ENCODE measurements at regions not wholly inside any gene's neighbourhood (a gene's known extent, or its start where the extent isn't known, plus 50 kb on each side); places are given as distances from the start of the nearest gene placed in this dataset.

DNA sequence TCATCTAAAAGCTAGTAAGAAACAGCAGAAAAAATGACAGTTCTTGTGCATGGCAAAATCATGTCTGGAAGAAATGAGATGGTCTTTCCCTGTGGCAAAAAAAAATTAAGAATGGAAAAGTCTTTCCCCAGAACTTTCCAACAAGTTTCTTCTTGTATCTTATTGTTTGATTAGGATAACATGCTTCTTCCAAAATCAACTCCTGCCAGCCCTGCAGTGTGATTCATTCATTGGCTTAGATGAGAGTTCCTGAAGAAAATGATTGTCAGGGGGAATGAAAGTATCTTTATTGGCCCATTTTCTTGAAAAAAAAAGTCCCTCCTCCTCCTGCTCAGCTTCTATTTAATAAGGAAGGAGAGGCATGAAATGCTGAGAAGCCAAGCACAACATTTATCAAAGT is 407.7 kb downstream of the ARAP2 start:
- no peak for TF ChIP-seq CTCF (IDR thresholded peaks at IDR 0.05)
- no peak for DNase-seq
- Mint-ChIP-seq H3K4me1 (ENCODE audit: low read depth) (no peaks in the 10 kb centered on the region), H3K9me3 (peaks cover 39% of the 10 kb centered on the region), H3K36me3 (ENCODE audit: low read depth) (no peaks in the 10 kb centered on the region; the same call in 1 of the 2 replicates), H3K27me3 (ENCODE audit: insufficient read depth) (no peaks in the 10 kb centered on the region), H3K27ac (no peak overlapping the region), H3K4me3 (no peak overlapping the region)

DNA sequence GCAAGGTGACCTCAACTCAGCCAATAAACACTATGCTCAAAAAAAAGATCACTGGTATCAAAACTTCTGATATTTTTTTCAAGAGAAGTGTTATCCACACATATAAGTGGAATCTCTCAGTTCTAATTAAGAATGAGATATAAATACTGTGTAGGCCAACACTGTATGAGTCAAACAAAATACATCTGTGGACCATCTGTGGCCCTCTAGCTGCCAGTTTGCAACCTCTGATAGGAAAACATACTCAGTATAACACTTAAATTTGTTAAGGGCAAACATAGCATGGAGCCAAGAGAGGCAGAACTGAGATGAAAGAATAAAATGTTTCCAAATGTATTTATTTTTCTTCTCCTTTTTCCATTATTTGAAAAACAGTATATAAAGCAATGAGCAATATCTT is 377.3 kb downstream of the ARAP2 start:
- no peak for DNase-seq
- Mint-ChIP-seq H3K36me3 (ENCODE audit: low read depth) (no peaks in the 10 kb centered on the region), H3K27ac (no peak overlapping the region), H3K4me1 (ENCODE audit: low read depth) (no peaks in the 10 kb centered on the region), H3K4me3 (no peak overlapping the region), H3K9me3 (peaks cover 22% of the 10 kb centered on the region), H3K27me3 (ENCODE audit: insufficient read depth) (no peaks in the 10 kb centered on the region)
- TF ChIP-seq CTCF (IDR thresholded peaks at IDR 0.05), result no peak

DNA sequence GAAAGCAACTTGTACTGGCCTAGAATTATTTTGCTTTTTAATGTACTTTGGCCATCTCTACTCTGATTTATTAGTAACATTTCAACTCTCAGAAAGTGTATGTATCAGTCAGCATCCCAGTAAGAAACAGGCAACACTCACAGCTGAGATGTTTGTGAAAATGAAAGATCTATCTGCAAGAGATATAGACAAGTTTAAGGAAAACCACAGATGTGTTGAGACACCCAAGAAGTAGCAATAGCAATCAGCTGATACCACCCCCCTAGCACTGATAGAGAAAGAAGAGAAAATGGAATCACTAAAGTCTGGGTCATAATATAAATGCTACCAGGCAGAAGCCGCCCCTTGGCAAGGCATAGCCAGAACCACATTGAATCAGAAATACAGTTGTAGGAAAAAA is 372.0 kb downstream of the ARAP2 start:
- no peak overlapping the region for H3K4me3 Mint-ChIP-seq
- no peak overlapping the region for H3K27ac Mint-ChIP-seq
- no peaks in the 10 kb centered on the region; the same call in 1 of the 2 replicates for H3K36me3 Mint-ChIP-seq (ENCODE audit: low read depth)
- H3K27me3 Mint-ChIP-seq (ENCODE audit: insufficient read depth), result no peaks in the 10 kb centered on the region
- H3K4me1 Mint-ChIP-seq (ENCODE audit: low read depth), result no peaks in the 10 kb centered on the region
- DNase-seq, result no peak
- no peak for TF ChIP-seq CTCF (IDR thresholded peaks at IDR 0.05)
- peaks cover 38% of the 10 kb centered on the region for H3K9me3 Mint-ChIP-seq

GRCh38 chr4:35879479-35879878 is 364.8 kb downstream of the ARAP2 start:
- no peak for DNase-seq
- H3K4me1 Mint-ChIP-seq (ENCODE audit: low read depth), result no peaks in the 10 kb centered on the region
- H3K27me3 Mint-ChIP-seq (ENCODE audit: insufficient read depth), result no peaks in the 10 kb centered on the region
- peaks cover 42% of the 10 kb centered on the region for H3K9me3 Mint-ChIP-seq
- no peak overlapping the region for H3K27ac Mint-ChIP-seq
- no peak for TF ChIP-seq CTCF (IDR thresholded peaks at IDR 0.05)
- H3K4me3 Mint-ChIP-seq, result no peak overlapping the region
- H3K36me3 Mint-ChIP-seq (ENCODE audit: low read depth), result no peaks in the 10 kb centered on the region; the same call in 1 of the 2 replicates

DNA sequence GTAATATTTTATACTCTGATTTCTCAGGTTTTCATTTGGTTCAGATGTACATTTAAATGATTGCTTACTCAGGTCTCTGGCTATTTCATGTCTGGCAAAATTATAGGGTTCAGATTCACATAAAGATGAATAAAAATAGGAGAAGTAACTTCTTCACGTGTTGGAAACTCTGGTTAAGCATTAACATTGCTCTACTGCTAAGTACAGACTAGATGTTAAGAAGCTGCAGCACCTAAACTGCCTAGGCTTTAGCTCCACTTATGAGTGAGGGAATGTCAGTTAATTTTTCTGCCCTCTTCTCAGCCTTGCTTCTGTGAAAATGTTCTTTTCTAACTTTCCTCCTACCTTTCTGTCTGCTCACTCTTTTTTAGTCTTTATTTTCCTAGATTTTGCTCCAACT is 361.2 kb downstream of the ARAP2 start:
- Mint-ChIP-seq H3K27me3 (ENCODE audit: insufficient read depth) (no peaks in the 10 kb centered on the region), H3K4me3 (no peak overlapping the region), H3K9me3 (peaks cover 27% of the 10 kb centered on the region), H3K4me1 (ENCODE audit: low read depth) (no peaks in the 10 kb centered on the region), H3K27ac (no peak overlapping the region), H3K36me3 (ENCODE audit: low read depth) (no peaks in the 10 kb centered on the region)
- no peak for TF ChIP-seq CTCF (IDR thresholded peaks at IDR 0.05)
- no peak for DNase-seq

All from HFFc6 (cell line).